NCI-H345 treated with DMSO at 0.1 percent for 48 hours (cell line): ENCODE measurements at regions not wholly inside any gene's neighbourhood (a gene's known extent, or its start where the extent isn't known, plus 50 kb on each side); places are given as distances from the start of the nearest gene placed in this dataset.

Source experiments
- DNase-seq: peaks from one replicate; lab custom pipeline; 2025; ENCODE audit not compliant: unreplicated experiment; lab: John Stamatoyannopoulos, UW

DNA sequence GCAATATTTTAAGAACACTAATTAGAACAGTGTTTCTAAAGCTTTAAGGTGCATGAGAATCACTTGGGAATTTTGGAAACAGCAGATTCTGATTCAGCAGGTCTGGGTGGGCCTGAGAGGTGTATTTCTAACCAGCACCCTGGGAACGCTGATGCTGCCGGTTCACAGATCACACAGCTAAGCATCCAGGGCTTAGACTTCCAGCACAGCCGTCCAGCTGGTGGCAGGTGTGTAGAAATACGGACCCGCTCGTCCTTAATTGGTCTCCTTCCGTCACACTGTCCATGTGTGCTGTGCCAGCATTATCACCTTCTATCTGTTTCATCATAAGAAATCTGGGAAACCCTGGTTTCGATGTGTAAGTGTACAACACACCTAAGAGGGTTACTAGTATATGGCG is 1029.0 kb downstream of the EFNB2 start:
- DNase-seq = no peak

DNA sequence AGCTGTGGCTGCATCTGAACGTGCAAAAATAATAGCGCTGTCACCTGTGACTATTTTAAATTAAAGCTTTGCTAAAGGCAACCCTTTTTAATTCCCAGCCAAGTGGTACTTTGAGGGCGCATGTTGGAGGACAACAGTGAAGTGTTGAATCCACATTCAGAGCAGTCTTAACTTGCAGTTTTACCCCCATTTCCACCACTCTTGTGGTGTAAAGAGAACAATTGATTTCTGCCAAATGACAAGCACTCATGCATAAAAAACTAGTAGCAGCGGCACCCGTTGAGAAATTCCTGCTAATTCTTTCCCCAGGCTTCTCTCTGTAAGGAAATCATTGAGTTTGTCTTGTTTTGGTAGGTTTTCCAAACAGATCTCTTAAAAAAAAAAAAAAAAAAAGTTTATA is 1033.3 kb downstream of the EFNB2 start:
- no peak for DNase-seq

DNA sequence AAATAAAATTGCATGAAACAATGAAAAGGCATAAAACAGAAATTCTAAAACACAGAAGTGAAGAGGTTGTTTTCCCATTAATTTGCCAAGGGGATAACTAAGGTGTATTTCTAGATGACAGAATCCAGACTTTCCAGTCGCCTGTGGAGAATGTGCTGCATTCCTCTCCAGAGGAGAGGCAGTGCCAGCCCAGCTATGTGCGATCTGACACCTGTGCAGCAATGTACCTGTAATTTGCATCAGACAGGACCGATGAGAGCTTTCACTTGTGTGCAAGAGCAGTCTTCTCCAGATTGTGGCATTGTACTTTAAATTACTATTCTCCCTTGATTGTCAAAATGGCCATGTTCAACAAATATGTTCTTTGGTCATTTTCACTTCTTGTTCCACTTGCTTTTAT is 1037.9 kb downstream of the EFNB2 start:
- DNase-seq = no peak

DNA sequence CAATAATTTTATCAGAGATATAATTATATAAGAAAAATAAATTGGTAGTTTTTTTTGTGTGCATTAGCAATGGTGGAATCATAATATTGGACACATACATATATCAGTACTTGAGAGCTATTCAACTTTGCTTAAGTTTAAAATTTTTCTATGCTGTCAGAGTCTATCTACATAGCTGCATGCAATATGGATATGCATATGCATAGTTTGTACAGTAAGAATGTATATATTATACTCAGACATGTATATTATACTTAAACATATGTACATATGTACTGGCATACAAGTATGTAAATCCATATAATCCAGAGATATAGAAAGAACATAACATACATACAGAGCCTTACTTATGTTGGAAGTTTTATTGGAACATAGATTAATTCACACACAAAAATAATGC is 1043.2 kb downstream of the EFNB2 start:
- no peak for DNase-seq

DNA sequence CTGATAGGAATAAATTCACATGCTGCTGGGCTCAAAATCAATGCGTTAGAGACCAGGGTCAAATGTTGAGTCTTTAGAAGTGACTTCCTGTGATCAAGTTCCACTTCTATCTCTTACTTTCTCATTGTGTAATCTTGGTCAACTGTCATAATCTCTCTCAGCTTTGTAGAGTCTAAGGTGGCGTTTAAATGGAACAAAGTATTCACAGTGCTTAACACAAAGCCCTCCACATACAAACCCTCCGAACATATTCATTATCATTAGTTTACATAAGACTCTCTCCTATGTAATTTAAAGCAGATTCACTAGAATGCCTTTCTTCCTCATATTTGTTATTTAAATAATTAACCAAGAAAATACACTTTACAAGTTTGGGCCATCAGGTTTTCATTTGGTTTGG is 1044.1 kb downstream of the EFNB2 start:
- DNase-seq = no peak

DNA sequence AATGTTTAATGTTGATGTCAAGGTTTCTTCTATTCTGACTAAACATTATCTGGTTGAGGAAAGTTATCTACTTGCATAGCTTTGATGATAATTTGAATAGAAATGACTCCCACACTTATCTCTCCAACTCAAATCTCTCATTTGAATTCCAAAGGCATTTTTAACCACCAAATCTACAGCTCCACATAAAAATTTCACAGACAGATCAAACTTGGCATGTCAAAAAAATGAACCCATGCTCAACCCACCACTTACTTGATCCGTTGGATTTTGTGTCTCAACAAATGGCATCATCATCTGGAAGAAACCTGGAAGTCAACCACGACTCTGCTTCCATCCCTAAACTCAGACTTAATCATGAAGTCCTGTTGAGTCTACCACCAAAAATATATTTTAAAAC is 1050.4 kb downstream of the EFNB2 start:
- no peak for DNase-seq

DNA sequence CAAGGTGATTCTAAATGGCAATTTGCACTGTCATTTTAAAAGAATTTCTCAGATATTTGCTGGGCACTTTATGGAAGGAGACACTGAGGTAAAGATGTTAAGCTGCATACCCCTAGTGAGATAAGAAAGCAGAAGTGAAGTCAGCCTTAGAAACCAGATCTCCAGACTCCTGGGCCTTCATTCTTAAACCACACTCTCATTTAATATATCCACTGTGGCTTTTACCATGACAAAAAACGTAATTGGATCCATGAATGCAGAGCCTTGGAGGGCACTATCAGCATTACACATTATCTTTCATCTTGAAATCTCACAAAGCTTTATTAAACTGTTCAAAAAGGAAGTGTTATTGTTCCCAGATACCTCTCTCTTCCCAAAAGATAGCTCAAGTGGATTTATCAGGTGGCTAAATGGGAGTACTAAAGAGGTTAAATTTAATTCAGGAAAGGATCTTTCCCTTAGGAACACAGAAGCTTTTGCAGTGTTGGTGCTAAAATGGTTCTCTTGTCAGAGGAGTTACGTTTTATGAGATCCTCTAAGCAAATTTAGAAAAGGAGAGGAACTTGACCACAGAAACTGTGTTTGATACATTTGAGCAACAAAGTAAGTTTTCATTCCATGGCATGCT is 1060.4 kb downstream of the EFNB2 start:
- no peak for DNase-seq

DNA sequence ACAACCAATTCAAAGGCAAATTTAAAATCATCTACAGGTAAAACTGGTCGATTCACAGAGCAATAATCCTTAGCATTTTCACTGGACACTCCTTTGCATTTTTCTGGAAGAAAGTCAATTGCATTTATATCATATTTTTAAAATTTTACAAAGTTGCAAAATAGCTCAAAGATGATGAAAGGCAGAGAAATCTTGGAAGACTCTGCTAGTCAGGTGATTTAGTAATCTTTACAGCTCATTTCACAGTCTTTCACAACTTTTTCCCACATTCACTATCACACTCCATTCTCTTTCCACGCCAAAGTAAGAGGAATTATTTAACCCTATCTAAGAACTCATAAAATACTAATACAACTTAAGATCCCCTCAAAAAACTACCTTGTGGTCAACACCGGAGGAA is 1063.8 kb downstream of the EFNB2 start:
- DNase-seq = no peak

DNA sequence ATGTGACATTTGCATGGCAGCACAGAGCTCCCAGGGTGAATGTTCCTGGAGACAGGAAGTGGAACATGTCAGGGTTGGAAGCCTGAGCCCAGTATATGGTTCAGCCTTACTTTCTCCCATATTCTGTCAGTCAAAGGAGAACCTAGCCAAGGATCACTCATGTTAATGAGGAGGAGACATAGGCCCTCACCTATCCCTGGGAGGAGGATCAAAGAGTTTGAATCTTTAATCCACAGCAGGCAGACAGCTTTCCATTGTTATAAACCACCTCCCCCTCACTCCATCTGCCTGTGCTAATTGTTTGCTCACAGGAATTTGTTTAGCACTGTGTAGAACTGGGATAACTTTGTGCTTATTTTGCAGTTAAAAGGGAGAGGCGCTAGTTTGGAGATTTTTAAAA is 1069.1 kb downstream of the EFNB2 start:
- no peak for DNase-seq

DNA sequence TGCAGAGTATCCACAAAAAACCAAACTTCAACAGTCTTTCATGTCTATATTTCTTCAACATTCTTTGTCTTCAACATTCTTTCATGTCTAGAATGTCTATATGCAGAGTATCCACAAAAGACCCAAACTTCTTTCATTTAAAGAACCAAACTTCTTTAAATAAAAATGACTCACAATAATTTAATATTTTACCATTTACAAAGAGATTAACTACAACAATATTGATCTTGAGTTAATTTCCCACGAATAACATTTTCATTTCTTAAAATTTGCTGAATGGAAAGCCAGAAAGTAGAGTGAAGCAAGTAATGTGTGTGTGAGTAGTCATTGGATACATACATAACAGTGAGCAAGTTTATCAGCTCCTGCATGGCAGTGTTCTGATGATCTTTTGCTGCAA is 1069.7 kb downstream of the EFNB2 start, which contains the start of gene DAOA:
TSS of gene DAOA (plus strand) at position 301 of the 400 bp plus-strand sequence.
- DNase-seq = no peak

DNA sequence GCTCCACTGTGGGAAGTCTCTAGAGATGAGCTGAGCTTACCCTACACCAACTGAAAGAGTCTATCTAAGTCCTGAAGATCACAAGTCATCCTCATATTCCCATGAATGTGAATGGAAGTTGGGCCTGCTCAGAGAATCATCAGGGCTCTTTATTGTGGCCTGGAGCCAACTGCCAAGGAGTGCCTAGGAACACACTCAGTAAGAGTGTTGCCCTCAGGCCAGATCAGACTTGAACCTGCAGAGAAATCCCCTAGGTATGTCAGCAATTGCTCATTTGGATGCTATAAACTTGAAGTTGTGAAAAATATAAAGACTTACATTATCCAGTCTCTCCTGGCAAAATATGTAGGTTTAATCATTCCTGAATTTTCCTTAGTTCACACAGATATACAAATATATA is 1070.2 kb downstream of the EFNB2 start:
- DNase-seq = no peak

DNA sequence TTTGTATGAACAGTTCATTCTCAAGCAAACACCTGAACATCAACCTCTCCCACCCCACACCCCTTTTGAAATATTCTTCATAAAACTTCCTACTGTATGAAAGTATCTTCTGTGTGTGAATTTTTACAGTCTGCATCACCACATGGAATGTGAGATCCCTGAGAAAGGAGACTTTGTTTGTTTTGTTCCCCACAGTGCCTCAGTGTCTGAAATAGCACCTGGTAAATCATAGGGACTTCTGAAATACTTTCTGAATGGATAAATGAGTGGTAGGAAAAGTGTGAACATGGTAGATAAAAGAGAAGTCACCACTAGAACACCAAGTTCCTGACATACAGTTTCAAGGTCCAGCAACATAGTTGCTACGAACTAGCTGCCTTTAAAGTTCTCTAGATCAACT is 1071.2 kb downstream of the EFNB2 start:
- no peak for DNase-seq

DNA sequence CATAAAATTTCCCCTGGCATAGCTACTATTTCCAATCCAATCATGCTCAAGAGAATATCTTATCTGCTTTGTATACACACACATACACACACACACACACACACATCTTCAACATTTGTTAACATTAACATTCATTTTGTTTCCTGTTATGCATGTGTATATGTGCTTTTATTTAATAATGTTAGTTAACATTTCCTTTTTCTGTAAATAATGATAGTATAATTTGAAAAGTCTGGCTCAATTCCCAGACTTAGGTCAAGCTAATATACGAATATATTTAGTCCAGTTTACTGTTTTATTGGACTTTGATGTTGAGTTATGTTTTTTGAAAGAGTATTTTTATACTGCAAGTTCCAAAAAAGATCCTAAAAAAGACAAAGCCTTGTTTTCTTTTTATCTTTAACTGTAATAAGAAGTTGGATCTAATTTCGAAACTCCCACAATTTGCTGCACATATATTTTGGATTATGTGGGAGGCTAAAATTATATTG is 1072.4 kb downstream of the EFNB2 start:
- DNase-seq = no peak

DNA sequence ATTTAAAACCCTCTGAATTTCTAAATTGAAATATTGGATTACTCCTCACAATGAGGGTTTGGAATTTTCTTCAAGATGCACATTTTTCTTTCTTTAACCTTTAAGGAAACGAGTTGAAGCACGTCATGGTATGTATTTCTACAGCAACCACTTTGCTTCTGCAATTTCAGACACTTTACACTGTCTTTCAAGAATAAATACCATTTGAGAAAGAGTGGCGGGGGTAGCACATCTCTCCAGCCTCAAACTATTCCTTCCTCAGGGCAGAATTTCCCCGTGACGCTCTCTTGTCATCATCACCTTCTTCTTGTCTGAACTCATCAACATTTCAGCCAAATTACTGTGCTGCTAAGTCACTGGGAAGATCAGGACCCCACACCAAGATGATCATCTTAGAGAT is 1073.4 kb downstream of the EFNB2 start:
- no peak for DNase-seq

DNA sequence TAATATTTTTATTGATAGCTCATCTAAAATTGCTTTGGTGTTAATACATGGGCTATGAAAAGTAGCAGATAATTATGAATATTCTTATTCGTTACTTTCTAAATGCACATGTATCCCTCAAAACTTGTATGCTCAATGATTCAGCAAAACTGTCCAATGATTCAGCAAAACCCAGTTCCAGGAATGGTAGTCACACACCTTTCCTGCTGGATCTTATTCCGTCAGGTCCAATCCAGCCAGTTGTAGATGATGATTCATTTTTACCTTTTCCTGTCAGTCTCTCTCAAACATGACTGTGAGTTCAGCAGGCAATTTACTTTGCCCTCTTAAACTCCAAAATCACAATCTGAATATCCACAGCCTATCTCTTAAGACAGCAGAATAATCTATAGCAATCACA is 1082.6 kb downstream of the EFNB2 start:
- DNase-seq = no peak

DNA sequence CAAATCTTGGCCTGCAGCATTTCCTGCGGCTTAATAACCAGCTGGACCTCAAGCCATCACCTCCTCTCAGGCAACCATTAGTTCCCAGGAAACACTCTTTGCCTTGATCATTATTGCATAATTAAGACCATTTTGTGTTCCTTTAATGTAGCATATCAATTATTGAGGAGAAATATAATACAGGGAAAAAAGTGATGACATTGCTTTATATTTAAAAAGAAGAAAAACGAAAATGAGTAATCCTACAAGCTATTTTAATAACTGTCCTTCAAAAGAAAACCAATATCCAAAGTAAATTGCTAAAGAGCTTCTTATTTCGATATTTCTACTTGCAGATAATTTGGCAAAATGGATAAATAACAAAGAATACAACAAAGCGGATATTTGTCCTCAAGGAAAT is 1084.7 kb downstream of the EFNB2 start:
- DNase-seq = no peak

DNA sequence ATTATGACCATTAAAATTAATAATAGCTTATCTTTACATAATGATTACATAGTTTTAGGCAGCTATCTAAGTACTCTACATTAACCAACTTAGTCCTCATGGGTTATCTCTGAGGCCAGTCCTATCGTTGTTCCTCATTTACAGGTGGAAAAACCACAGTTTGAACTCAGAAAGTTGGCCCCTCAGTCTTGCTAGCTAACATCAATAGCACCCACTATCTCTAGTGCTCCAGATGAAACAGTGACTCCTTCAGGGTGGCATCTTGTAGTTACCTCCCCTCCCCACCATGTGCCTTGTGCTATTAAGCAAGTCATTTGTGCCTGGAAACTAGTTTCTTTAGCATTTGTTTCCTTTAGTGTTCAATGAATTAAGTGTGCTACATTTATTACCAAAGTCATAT is 1086.7 kb downstream of the EFNB2 start:
- DNase-seq = no peak

DNA sequence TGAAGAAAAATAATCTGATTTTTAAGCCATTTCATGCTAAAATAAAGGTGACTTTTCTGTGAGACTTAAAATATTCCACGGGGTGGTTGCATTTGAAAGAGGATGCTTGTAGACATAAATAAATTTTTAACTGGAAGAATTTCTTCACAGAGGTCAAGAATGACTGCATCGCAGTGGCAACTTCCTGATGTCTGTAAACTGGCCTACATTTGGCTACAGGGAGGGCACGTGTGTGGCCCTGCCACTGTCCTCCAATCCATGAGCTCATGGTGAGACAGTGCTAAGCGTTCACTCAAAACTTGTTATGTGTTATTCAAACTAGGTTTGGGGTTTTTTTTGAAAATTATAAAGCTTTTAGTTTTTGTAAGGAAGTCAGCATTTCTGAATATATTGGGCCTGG is 1089.3 kb downstream of the EFNB2 start:
- no peak for DNase-seq

DNA sequence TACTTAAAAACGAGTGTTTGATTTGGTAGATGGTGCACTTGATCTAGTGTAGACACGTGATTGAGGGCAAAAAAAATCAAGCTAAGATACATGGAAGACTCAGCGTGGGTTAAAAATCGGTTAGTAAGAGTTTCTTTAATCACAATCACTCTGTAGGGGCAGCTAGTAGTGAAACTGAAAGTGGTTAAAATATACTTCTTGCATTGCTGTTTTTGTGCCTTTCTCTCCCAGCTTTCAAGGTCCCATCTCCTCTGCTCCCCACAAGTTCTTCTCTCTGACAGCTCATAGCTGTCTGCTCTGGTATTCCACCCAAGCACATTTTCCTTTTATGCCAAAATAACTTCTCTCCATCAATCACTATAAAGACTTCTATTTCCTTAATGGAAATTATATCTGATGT is 1089.7 kb downstream of the EFNB2 start:
- DNase-seq = no peak

DNA sequence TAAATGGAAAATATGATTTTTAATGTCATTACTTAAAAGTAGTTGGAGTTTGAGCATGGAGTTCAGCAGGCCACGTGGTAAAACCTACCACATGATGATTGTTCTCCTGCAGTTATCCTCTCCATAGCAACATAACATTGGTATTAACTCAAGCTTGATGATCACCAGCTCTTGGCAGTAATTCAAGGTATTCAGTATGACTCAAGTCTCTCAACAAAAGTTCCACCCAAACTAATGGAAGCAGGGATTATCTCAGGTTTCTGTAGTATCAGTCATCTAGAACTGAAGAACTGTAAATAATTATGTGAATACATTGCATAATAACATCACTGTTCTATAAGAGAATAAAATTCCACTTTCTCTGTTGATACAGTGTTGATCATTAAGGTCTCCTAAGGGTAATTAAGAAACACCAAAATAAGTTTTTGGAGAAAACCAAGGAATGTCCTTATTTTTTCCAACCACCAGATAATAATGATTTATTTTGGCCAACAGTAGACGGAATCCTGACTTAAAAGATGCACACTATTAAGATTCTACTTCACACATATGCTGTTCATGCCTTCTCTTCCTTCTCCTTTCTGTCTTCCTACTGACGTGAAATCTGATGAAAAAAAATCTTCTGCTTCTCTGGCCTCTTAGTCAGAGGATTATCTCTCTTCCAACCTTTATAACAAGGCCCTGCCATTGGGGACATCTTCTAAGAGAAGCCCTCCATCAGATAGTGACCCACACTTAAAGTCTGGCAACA is 1092.3 kb downstream of the EFNB2 start:
- no peak for DNase-seq

DNA sequence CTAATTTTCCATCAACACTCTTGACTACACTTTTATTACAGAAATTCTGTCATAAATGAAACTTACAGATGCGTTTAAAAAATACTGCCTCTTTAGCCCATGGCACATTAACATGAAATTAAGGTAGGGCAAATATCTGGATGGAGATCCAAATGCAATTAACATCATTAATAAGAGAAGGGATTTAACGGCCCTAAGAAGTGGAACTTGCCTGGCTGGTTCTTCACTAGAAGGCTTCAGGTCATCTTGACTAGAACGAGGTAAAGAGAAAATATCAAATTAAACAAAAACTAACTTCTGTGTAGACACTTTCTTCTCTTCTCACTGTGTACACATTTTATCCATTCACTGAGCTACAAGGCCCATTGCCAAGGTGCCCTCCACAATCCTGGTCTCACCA is 1093.4 kb downstream of the EFNB2 start:
- no peak for DNase-seq

DNA sequence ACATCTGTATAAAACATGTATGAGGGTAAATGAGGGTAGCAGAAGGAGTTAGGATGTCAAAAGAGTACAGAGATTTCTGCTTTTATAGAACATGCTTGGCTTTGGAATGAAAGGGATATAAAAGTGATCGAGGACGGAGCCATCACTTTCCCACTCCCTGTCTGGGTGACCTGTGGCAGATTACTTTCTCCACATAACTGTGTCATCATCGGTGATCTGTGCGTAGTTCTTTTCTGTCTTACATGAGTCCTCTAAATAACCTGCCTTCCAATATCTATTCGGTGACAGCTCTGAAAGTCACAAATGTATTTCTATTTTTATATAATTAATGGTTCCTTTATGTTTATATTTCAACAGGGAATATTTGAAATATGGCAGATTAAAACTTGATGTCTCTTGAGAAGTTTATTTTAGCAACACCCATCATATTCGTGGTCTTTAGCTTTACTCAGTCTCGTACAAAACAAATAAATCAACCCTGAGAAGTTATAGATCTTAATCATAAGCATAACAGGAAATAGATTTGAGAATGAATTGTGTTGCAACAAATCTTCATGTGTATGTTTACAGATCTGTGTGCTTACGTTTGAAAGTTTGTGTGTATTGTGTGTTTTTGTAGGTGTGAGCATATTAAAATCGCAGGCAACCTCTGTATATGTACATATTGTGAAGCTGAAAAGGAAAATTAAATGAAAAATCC is 1094.3 kb downstream of the EFNB2 start:
- DNase-seq = no peak
